CMK (cell line): ENCODE measurements at regions not wholly inside any gene's neighbourhood (a gene's known extent, or its start where the extent isn't known, plus 50 kb on each side); places are given as distances from the start of the nearest gene placed in this dataset.

Experiments used
- DNase-seq: peaks from one replicate; pipeline ENCODE4 v3.0.0-alpha.2; 2010; ENCODE audit warnings: low read depth

- no peak for DNase-seq
Measured at GRCh38 chr4:60506061-60506460, 694.1 kb upstream of the ADGRL3 start.

GRCh38 chr4:60522265-60522664 lies 677.9 kb upstream of the ADGRL3 start:
- DNase-seq, result no peak

GRCh38 chr4:60531776-60532379 lies 668.2 kb upstream of the ADGRL3 start:
- DNase-seq, result no peak

- DNase-seq, result no peak
Measured at GRCh38 chr4:60544981-60545380, 655.1 kb upstream of the ADGRL3 start.

GRCh38 chr4:60562334-60562733 lies 637.8 kb upstream of the ADGRL3 start:
- no peak for DNase-seq

GRCh38 chr4:60565558-60565957 lies 634.6 kb upstream of the ADGRL3 start:
- DNase-seq, result no peak

- DNase-seq, result no peak
Measured at GRCh38 chr4:60575336-60575735, 624.8 kb upstream of the ADGRL3 start.

- DNase-seq, result no peak
Measured at GRCh38 chr4:60579335-60579734, 620.8 kb upstream of the ADGRL3 start.

GRCh38 chr4:60581919-60582536 lies 618.1 kb upstream of the ADGRL3 start:
- DNase-seq, result no peak

GRCh38 chr4:60588556-60588955 lies 611.6 kb upstream of the ADGRL3 start:
- no peak for DNase-seq

- no peak for DNase-seq
Measured at GRCh38 chr4:60589425-60589824, 610.7 kb upstream of the ADGRL3 start.

GRCh38 chr4:60590116-60590515 lies 610.0 kb upstream of the ADGRL3 start:
- DNase-seq, result no peak

- no peak for DNase-seq
Measured at GRCh38 chr4:60605646-60606354, 594.3 kb upstream of the ADGRL3 start.

GRCh38 chr4:60611762-60612496 lies 588.2 kb upstream of the ADGRL3 start:
- DNase-seq, result no peak

GRCh38 chr4:60617731-60618130 lies 582.4 kb upstream of the ADGRL3 start:
- DNase-seq, result no peak

- DNase-seq, result no peak
Measured at GRCh38 chr4:60619531-60620305, 580.4 kb upstream of the ADGRL3 start.

GRCh38 chr4:60637976-60638375 lies 562.1 kb upstream of the ADGRL3 start:
- no peak for DNase-seq

- DNase-seq, result no peak
Measured at GRCh38 chr4:60648774-60649173, 551.4 kb upstream of the ADGRL3 start.

- DNase-seq, result no peak
Measured at GRCh38 chr4:60652933-60653332, 547.2 kb upstream of the ADGRL3 start.

GRCh38 chr4:60655356-60655755 lies 544.8 kb upstream of the ADGRL3 start:
- no peak for DNase-seq

GRCh38 chr4:60656171-60656570 lies 544.0 kb upstream of the ADGRL3 start:
- DNase-seq, result no peak

GRCh38 chr4:60657041-60657440 lies 543.1 kb upstream of the ADGRL3 start:
- no peak for DNase-seq
